Testis (tissue), 2 donors: ENCODE measurements at regions not wholly inside any gene's neighbourhood (a gene's known extent, or its start where the extent isn't known, plus 50 kb on each side); places are given as distances from the start of the nearest gene placed in this dataset.

Experiments
- POLR2A ChIP-seq: fragments of 450-650 bp; IDR thresholded peaks from one replicate; pipeline ENCODE4 v1.6.1; 2017; ENCODE audit warnings: antibody characterized with exemption, mild to moderate bottlenecking, moderate library complexity
- TF ChIP-seq, protein P1 (sequence below), 3 experiments: fragments of 450-650 bp in 2 of 3; fragments of 200-600 bp in 1 of 3; sonication (generic) in 1 of 3; IDR thresholded peaks; one replicate each; pipeline ENCODE4 v1.5.1; 2016 to 2019; ENCODE audit warnings: antibody characterized with exemption in 3 of 3, mild to moderate bottlenecking in 2 of 3, moderate library complexity in 1 of 3

DNA sequence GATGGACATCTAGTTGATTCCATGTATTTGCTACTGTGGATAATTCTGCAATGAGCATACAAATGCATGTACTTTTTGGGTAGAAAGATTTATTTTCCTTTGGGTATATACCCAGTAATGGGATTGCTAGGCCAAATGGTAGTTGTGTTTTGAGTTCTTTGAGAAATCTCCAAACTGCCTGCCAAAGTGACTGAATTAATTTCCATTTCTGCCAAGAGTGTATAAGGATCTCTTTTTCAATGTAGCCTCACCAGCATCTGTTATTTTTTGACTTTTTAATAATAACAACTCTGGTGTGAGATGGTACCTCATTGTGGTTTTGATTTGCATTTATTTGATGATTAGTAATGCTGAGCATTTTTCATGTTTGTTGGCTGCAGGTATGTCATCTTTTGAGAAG lies 435.0 kb upstream of the CBLB start:
- TF ChIP-seq, protein P1, sequence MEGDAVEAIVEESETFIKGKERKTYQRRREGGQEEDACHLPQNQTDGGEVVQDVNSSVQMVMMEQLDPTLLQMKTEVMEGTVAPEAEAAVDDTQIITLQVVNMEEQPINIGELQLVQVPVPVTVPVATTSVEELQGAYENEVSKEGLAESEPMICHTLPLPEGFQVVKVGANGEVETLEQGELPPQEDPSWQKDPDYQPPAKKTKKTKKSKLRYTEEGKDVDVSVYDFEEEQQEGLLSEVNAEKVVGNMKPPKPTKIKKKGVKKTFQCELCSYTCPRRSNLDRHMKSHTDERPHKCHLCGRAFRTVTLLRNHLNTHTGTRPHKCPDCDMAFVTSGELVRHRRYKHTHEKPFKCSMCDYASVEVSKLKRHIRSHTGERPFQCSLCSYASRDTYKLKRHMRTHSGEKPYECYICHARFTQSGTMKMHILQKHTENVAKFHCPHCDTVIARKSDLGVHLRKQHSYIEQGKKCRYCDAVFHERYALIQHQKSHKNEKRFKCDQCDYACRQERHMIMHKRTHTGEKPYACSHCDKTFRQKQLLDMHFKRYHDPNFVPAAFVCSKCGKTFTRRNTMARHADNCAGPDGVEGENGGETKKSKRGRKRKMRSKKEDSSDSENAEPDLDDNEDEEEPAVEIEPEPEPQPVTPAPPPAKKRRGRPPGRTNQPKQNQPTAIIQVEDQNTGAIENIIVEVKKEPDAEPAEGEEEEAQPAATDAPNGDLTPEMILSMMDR (IDR thresholded peaks at IDR 0.05), result no peak
- TF ChIP-seq POLR2A, result no peak
